HG03103 (cell line): ENCODE measurements at regions not wholly inside any gene's neighbourhood (a gene's known extent, or its start where the extent isn't known, plus 50 kb on each side); places are given as distances from the start of the nearest gene placed in this dataset.

Experiments used
- ATAC-seq: cut with Tn5 transposase; IDR thresholded peaks from one replicate; pipeline ENCODE4 v1.9.1; 2021; ENCODE audit warnings: low read depth; ENCODE audit not compliant: unreplicated experiment

- no peak for ATAC-seq
These were observed 249.3 kb downstream of the ATG4C start for GRCh38 chr1:63033211-63033610.

- no peak for ATAC-seq
These were observed 250.3 kb downstream of the ATG4C start for GRCh38 chr1:63034256-63034655.

DNA sequence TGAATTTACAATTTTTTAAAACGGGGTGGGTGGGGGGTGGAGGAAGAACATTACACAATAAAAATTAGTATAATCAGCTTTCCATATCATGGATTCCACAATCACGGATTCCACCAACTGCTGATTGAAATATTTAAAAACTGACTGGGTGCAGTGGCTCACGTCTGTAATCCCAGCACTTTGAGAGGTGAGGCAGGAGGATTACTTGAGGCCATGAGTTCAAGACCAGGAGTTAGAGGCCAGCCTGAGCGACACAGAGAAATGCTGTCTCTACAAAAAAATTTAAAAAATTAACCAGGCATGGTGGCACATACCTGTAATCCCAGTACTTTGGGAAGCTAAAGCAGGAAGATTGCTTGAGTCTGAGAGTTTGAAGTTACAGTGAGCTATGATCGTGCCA lies 254.7 kb downstream of the ATG4C start:
- no peak for ATAC-seq

DNA sequence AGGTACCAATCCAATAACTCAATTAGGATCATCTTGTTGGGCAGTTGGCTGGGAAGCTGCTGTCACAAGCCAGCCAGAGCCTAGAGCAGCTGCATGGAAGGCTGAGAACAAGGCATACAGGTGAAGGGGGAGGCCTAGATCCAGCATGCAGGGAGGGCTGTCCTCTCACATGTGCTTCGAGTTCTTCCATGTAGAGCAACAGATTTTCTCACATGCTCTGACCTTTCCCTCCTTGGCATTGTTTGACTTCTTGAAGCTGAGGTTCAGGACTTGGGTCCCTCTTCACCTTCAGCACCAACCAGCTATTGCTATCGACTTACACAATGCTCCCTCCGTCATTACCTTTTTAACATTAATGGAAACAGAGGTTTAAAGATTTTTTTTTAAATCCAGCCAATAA lies 257.7 kb downstream of the ATG4C start:
- ATAC-seq: no peak

GRCh38 chr1:63042278-63042677 lies 258.3 kb downstream of the ATG4C start:
- ATAC-seq: no peak

DNA sequence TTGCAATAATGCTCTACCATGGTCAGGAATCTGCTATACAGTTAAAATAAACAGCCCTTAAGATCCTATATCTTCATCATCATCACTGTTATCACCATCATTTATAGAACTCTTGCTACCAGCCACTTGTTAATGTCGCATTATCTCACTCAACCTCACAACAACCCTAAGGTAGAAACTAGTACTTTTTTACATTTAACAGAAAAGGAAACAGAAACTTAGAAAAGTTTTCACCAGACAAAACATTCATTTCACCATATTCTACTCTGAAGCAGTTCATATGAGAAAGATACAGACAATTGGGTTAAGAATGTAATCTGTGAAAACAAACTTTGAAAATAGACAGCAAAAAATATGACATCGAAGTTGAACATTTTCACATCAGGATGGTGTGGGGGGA lies 262.6 kb downstream of the ATG4C start:
- ATAC-seq: no peak

DNA sequence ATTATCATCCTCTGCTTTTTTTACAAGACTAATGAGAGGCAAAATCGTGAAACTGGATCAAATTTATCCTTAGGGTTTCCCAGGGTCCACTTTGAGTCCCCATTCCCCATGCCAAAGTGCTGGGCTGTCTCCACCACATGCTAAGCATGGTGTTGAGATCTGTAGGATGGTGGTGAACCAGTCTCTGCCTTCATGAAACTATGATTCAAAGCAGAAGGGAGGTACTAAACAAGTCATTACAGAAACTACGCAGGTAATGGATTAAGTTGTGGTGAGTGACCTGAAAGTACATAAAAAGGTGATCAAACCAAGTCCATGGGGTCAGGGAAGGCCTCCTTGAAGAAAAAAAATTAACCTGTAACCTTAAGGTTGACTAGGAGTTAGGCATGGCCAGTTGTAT lies 265.2 kb downstream of the ATG4C start:
- no peak for ATAC-seq

DNA sequence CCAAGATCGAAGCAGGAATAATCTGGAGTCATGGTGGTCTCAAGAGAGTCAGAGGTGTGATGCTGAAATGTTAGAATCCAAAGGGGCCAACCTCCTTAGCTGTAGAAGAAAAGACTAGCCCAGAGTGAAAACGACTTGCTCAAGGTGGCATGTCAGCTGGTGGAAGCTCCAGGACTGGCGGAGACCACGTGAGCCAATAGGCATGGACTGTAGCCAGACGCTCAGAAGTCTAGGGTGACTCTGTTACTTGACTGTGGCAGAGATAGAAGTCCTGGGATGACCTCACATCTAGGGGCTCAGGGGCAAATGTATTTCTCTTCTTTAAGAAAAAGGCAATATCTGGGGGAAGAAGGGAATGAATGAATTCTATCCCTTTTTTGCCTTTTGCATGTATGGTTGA lies 267.4 kb downstream of the ATG4C start:
- ATAC-seq: no peak

- ATAC-seq: no peak
These were observed 268.0 kb downstream of the ATG4C start for GRCh38 chr1:63051886-63052285.

DNA sequence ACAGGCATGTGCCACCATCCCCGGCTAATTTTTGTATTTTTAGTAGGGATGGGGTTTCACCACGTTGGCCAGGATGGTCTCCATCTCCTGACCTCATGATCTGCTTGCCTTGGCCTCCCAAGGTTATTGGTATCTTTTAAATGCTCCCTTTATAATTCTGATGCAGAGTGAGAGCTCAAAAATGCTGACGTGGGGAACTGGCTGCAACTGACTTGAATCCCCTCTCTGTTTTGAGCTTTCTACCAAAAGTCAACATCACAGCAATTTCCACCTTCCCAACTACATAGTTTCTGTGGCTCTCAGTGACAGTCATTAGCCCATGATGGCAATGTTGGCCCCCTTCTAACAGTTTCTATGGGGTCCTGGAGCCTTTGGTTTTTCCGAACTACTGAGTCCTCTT lies 268.2 kb upstream of the FOXD3 start:
- no peak for ATAC-seq

- no peak for ATAC-seq
These were observed 259.0 kb upstream of the FOXD3 start for GRCh38 chr1:63063367-63063766.

- ATAC-seq: no peak
These were observed 258.2 kb upstream of the FOXD3 start for GRCh38 chr1:63064135-63064534.

DNA sequence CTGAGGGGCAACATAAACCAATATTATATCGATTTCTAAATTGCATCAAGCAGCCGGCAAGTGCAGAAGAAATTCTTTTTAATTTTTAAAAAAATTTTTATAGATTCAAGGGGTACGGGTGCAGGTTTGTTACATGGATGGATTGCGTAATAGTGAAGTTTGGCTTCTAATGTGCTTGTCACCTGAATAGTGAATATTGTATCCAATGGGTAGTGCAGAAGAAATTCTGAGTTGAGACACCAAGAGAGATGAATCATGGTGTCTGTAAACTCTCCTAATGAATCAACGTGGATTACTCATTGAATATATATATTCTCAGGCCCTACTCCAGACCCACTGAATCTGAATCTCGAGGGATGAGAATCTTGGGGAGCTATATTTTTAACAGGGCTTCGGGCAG lies 253.7 kb upstream of the FOXD3 start:
- ATAC-seq: no peak

- ATAC-seq: no peak
These were observed 253.2 kb upstream of the FOXD3 start for GRCh38 chr1:63069214-63069613.

GRCh38 chr1:63073309-63074306 lies 248.8 kb upstream of the FOXD3 start:
- ATAC-seq: no peak

DNA sequence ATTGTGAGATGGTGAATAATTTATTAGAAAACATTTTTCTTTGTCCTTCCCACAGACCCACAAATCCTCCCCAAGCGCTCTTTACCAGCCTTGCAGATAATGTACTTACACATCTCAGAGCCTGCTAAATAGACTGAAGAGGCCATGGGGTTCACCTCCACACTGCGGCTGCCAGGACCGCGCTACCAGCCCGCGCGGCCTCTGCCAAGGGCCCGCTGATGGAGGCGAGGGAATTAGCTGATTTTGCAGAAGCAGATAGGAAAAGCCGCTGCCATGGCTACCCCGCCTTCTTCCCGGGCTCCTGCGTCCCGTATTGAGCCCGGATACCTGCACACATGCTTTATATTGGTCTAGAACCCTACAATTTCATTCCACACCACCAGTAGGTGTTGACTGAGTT lies 248.0 kb upstream of the FOXD3 start:
- no peak for ATAC-seq

- no peak for ATAC-seq
These were observed 239.6 kb upstream of the FOXD3 start for GRCh38 chr1:63082766-63083165.

DNA sequence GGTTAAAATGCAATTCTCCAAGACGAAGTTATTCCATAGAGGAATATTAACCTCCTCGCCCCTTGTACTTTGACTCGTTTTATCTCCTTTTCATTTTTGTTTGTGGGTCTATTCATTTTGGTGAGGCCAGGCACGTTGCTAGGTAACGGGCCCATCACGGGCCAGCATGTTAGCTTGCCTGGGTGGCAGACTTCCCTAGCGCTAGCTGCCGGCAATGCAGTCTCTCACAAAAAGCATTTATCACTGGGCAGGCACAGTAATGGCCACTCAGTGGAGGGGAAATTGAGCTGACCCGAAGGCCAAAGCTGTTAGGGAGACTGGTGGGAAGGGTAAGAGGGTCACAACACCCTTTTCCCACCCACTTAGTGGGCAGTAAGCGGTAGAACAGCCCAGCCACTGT lies 234.4 kb upstream of the FOXD3 start:
- ATAC-seq: no peak

DNA sequence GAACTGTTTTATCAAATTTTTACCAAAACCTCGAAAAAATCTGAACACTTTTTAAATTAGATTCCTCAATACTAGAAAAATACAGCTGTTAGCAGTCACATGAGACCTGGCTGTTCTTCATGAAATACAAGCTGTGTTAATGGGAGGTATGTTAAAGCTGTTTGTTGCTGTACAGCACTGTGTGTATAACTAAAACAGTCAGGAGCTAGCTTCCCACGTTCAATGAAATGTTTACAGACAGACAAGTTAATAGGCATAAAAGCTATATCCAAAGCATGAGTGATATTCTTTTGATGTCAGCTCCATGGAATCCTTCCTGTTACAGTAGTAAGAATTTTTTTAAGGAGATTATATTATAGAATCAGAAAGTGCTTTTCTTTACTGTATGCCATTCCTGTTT lies 223.2 kb upstream of the FOXD3 start:
- no peak for ATAC-seq

DNA sequence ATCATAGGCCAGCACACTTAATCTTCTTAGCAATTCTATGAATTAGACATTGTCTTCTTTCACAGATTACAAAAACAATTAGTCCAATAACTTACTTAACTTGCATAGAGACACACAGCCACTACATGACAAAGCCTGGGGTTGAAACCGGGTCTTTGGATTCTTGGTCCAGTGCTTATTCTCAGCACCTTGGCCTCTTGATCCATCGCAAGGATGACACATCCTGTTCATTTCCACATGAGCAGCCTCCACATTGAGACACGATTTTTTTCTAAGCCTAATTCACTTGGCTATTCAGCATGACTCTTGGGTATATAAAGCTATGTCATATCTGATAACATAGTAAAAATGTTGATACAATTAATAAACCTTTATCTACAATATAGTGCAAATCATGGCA lies 221.0 kb upstream of the FOXD3 start:
- ATAC-seq: no peak

GRCh38 chr1:63103682-63104081 lies 218.7 kb upstream of the FOXD3 start:
- no peak for ATAC-seq

DNA sequence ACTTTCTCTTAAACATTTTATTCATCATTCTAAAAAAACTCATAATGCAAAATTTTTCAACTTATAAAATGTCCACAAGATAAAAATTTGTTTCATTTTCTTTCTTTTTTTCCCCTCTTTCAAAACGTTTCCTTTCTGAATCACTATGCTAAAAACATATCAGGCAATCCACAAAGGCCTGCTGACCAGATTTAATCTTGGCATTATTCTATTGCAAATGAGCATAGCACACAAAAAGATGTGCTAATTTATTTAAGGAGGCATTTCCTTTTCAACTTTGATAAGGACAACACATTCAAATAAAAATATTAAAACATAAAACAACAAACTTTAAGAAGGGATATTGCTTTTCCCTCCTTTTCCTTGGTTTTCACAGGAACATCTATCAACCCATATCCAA lies 215.3 kb upstream of the FOXD3 start:
- ATAC-seq: no peak
